ENCODE measurements at regions not wholly inside any gene's neighbourhood (a gene's known extent, or its start where the extent isn't known, plus 50 kb on each side); places are given as distances from the start of the nearest gene placed in this dataset.

DNA sequence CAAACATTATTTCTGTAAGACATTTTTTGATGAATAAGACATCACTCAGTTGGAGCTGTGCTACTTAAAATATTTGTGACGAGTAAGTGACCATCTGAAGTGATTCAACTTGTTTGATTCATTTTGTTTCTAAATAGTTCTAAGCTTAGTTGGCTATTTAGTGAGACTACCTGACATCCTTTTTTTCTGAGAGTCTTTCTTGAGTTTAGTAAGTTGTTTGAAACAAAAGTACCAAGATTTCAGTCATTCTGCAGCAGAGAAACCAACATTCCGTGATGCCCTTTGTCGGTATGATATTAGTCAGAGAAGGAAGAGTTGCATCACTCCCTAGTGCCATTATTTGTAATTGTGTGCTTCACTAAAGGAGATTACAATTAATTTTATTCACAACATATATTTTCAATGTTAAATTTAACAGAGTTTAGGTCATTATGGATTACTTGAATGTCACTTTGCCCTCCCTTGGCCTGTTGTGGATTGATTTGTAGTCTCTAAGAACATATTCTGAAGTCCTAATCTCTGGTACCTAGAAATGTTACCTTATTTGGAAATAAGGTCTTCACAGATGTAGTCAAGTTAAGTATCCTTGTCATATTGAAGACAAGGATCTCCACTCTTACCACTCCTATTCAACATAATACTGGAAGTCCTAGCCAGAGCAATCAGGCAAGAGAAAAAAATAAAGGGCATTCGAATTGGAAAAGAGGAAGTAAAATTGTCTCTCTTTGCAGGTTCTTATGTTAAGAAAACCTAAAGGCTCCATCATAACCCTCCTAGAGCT lies 212.2 kb downstream of the PCSK1 start:
- Mint-ChIP-seq H3K27ac (ENCODE audit: unreplicated experiment) (peak overlapping the region; percentile 92), H3K4me3 (ENCODE audit: unreplicated experiment) (peak overlapping the region; percentile 26), H3K9me3 (ENCODE audit: low read depth) (peaks cover 14% of the 10 kb centered on the region), H3K36me3 (ENCODE audit: low read depth) (no peaks in the 10 kb centered on the region), H3K4me1 (ENCODE audit: low read depth) (peaks cover 53% of the 10 kb centered on the region), H3K27me3 (ENCODE audit: low read depth) (no peaks in the 10 kb centered on the region)
- no peak for DNase-seq (ENCODE audit: low spot score)
- TF ChIP-seq, protein P1, sequence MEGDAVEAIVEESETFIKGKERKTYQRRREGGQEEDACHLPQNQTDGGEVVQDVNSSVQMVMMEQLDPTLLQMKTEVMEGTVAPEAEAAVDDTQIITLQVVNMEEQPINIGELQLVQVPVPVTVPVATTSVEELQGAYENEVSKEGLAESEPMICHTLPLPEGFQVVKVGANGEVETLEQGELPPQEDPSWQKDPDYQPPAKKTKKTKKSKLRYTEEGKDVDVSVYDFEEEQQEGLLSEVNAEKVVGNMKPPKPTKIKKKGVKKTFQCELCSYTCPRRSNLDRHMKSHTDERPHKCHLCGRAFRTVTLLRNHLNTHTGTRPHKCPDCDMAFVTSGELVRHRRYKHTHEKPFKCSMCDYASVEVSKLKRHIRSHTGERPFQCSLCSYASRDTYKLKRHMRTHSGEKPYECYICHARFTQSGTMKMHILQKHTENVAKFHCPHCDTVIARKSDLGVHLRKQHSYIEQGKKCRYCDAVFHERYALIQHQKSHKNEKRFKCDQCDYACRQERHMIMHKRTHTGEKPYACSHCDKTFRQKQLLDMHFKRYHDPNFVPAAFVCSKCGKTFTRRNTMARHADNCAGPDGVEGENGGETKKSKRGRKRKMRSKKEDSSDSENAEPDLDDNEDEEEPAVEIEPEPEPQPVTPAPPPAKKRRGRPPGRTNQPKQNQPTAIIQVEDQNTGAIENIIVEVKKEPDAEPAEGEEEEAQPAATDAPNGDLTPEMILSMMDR (IDR thresholded peaks at IDR 0.05), result no peak

DNA sequence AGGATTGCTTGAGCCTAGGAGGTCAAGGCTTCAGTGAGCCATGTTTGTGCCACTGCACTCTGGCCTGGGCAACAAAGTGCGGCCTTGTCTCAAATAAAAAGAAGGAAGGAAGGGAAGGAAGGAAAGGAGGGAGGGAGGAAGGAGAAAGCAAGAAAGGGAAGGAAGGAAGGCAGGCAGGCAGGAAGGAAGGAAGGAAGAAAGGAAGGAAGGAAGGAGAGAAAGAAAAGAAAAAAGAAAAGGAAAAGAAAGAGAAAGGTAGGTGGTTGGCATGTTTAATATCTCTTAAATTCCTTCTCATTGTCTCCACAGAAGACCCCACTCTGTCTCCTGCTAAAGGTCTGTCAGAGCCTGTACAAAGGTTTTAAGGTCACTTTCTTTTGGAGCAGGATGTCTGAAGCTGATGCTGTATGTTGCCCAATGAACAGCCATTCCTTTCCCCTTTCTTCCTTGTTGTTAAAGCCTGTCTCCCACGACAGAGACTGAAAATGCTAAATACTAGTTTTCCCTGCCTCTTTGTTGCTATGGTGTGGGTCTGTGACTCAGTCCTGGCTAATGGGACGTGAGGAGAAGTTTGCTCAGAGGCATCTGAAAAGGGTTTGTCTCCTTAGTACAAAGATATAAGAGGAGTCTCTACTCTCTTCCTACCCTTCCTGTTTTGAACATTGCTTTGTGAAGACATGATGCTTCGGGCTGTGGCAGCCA lies 213.3 kb downstream of the PCSK1 start:
- Mint-ChIP-seq H3K9me3 (ENCODE audit: low read depth) (peaks cover 14% of the 10 kb centered on the region), H3K4me3 (ENCODE audit: unreplicated experiment) (no peak overlapping the region), H3K4me1 (ENCODE audit: low read depth) (peaks cover 52% of the 10 kb centered on the region), H3K27me3 (ENCODE audit: low read depth) (no peaks in the 10 kb centered on the region), H3K36me3 (ENCODE audit: low read depth) (no peaks in the 10 kb centered on the region), H3K27ac (ENCODE audit: unreplicated experiment) (peak overlapping the region; percentile 92)
- DNase-seq (ENCODE audit: low spot score), result no peak
- TF ChIP-seq, protein P1 (IDR thresholded peaks at IDR 0.05), result no peak

DNA sequence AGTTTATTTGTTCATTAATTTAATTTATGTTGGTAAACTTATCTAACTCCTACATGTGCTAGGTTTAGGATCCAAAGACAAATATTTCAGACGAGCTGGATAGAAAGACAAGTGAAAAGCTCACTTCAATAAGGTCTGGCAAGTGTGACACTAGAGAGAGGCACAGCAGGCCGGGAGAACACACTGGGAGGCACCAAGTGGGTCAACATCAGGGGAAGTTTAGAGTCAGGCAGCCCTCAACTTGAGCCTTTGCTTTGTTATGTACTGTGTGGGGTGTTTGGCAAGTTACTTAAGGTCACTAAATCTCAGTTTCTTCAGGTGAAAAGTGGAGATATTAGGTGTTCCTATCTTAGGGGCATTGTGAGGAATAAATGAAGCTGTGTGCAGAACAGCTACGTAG lies 214.4 kb downstream of the PCSK1 start:
- TF ChIP-seq, protein P1 (IDR thresholded peaks at IDR 0.05), result no peak
- H3K4me3 Mint-ChIP-seq (ENCODE audit: unreplicated experiment), result no peak overlapping the region
- no peak for DNase-seq (ENCODE audit: low spot score)
- peaks cover 14% of the 10 kb centered on the region for H3K9me3 Mint-ChIP-seq (ENCODE audit: low read depth)
- H3K36me3 Mint-ChIP-seq (ENCODE audit: low read depth), result no peaks in the 10 kb centered on the region
- H3K27me3 Mint-ChIP-seq (ENCODE audit: low read depth), result no peaks in the 10 kb centered on the region
- peaks cover 57% of the 10 kb centered on the region for H3K4me1 Mint-ChIP-seq (ENCODE audit: low read depth)
- no peak overlapping the region for H3K27ac Mint-ChIP-seq (ENCODE audit: unreplicated experiment)

DNA sequence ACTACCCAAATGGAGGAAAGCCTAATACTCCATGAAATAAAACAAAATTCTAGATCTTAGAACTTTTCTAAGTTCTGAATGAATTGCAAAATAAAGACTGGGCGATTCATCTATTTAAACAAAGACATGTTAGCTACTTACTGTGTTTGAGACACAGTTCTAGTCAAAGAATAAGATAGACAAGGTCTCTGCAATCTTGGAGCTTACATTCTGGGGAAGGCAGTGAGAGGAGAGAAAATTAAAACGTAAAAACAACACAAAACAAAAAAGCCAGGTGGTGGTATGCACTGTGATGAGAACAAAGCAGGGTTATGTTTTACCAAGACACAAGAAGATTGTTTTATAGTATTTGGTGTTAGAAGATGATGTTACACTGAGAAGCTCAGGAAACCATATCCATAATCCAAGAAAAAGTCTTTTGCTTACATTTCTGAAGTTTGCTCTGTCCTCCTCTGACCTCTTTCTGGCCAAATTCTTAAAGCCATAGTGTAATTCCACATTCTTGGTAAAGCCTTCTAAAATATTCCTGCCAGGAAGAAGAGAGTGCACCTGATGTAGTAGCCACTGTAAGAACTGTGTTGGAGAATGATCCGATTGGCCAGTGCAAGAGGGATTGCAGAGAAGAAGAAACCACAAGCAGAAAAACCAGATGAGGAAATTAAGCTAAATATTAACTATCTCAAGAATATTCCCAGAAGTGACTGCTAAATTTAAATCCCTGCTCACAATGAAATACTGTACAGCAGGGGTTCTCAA lies 218.4 kb downstream of the PCSK1 start:
- Mint-ChIP-seq H3K27me3 (ENCODE audit: low read depth) (no peaks in the 10 kb centered on the region), H3K4me1 (ENCODE audit: low read depth) (peaks cover 39% of the 10 kb centered on the region), H3K4me3 (ENCODE audit: unreplicated experiment) (no peak overlapping the region), H3K36me3 (ENCODE audit: low read depth) (peaks cover 1% of the 10 kb centered on the region), H3K9me3 (ENCODE audit: low read depth) (peaks cover 11% of the 10 kb centered on the region), H3K27ac (ENCODE audit: unreplicated experiment) (peak overlapping the region; percentile 34)
- DNase-seq (ENCODE audit: low spot score), result no peak
- TF ChIP-seq, protein P1 (IDR thresholded peaks at IDR 0.05), result no peak

DNA sequence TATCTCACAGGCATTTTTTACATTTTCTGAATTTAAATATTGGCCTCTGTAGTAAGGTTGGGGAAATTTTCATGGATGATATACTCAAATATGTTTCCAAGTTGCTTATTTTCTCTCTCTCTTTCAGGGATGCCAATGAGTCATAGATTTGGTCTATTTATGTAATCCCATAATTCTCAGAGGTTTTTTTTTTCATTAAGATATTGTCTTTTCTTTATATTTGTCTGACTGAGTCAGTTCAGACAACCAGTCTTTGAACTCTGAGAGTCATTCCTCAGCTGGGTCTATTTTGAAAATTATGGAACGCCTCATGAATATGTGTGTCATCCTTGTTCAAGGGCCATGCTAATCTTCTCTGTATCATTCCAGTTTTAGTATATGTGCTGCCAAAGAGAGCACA lies 223.2 kb downstream of the PCSK1 start:
- peak overlapping the region; percentile 34 for H3K27ac Mint-ChIP-seq (ENCODE audit: unreplicated experiment)
- no peak overlapping the region for H3K4me3 Mint-ChIP-seq (ENCODE audit: unreplicated experiment)
- H3K9me3 Mint-ChIP-seq (ENCODE audit: low read depth), result peaks cover 44% of the 10 kb centered on the region
- no peaks in the 10 kb centered on the region for H3K27me3 Mint-ChIP-seq (ENCODE audit: low read depth)
- DNase-seq (ENCODE audit: low spot score), result no peak
- peaks cover 19% of the 10 kb centered on the region for H3K4me1 Mint-ChIP-seq (ENCODE audit: low read depth)
- TF ChIP-seq, protein P1 (IDR thresholded peaks at IDR 0.05), result no peak
- peaks cover 26% of the 10 kb centered on the region for H3K36me3 Mint-ChIP-seq (ENCODE audit: low read depth)
